DOHH2 (cell line): ENCODE measurements at regions not wholly inside any gene's neighbourhood (a gene's known extent, or its start where the extent isn't known, plus 50 kb on each side); places are given as distances from the start of the nearest gene placed in this dataset.

Experiments used
- CTCF ChIP-seq: fragments of 200-600 bp; sonication (generic); IDR thresholded peaks from one replicate; pipeline ENCODE4 v1.5.1; 2014; ENCODE audit warnings: antibody characterized with exemption, mild to moderate bottlenecking, low read depth, low read length; ENCODE audit not compliant: poor library complexity, severe bottlenecking
- EZH2phosphoT487 ChIP-seq: fragments of 200-600 bp; sonication (generic); IDR thresholded peaks from 2 replicates; pipeline ENCODE4 v1.6.1; 2017; ENCODE audit warnings: borderline replicate concordance, mild to moderate bottlenecking, antibody characterized with exemption, low read length, moderate library complexity, mixed read lengths

GRCh38 chr9:7860335-7860709 is 60.7 kb upstream of the DMAC1 start:
- TF ChIP-seq CTCF = no peak
- TF ChIP-seq EZH2phosphoT487 = no peak
